IMR-90 (cell line): ENCODE measurements at regions not wholly inside any gene's neighbourhood (a gene's known extent, or its start where the extent isn't known, plus 50 kb on each side); places are given as distances from the start of the nearest gene placed in this dataset.

ENCODE experiments used
- ATAC-seq: fragments of 200-7000 bp; cut with Tn5 transposase; 2 replicates; pipeline ENCODE4 v1.9.1; 2020; ENCODE audit warnings: low read depth, mild to moderate bottlenecking, moderate library complexity
- BruUV-seq: library from RNA; stranded (reverse); fragments of 400-500 nt; replicated peaks from 2 replicates; lab custom pipeline; 2021; lab: Mats Ljungman, UMichigan
- CTCF ChIA-PET: fragments of 300-600 bp; formaldehyde crosslinking; extraction: SDS; loops from one replicate; lab custom pipeline; 2021; ENCODE audit warnings: antibody characterized with exemption; lab: Yijun Ruan, JAX
- POLR2A ChIA-PET: fragments of 300-600 bp; sonication (Branson Sonifier 250); formaldehyde crosslinking; loops from one replicate; lab custom pipeline; 2022; ENCODE audit warnings: antibody characterized with exemption; ENCODE audit not compliant: unreplicated experiment; lab: Charles Lee
- DNase-seq: peaks from one replicate; pipeline ENCODE4 v3.0.0; 2013
- H2AFZ ChIP-seq: replicated peaks from 2 replicates; pipeline ENCODE3; 2013; ENCODE audit warnings: low read length, mild to moderate bottlenecking; ENCODE audit not compliant: poor library complexity
- H2AK5ac ChIP-seq: 2 replicates; pipeline ENCODE4 v1.6.1; 2013; ENCODE audit warnings: low read depth, low read length, inconsistent platforms
- H2AK9ac ChIP-seq: replicated peaks from 2 replicates; pipeline ENCODE3; 2013; ENCODE audit warnings: mild to moderate bottlenecking, low read depth, low read length, moderate library complexity; ENCODE audit not compliant: poor library complexity
- H2BK120ac ChIP-seq: 2 replicates; pipeline ENCODE4 v1.6.1; 2013; ENCODE audit warnings: low read depth, low read length, inconsistent platforms
- H2BK15ac ChIP-seq: 3 replicates; pipeline ENCODE4 v1.6.1; 2013; ENCODE audit warnings: low read depth, low read length, inconsistent platforms
- H2BK20ac ChIP-seq: 2 replicates; pipeline ENCODE4 v1.6.1; 2013; ENCODE audit warnings: low read depth, mild to moderate bottlenecking, inconsistent platforms, low read length, moderate library complexity
- H2BK5ac ChIP-seq: 2 replicates; pipeline ENCODE4 v1.6.1; 2013; ENCODE audit warnings: mild to moderate bottlenecking, low read depth, low read length, inconsistent platforms; ENCODE audit not compliant: poor library complexity, severe bottlenecking
- H3K14ac ChIP-seq: replicated peaks from 2 replicates; pipeline ENCODE4 v1.6.1; 2013; ENCODE audit warnings: low read depth, low read length, inconsistent platforms
- H3K18ac ChIP-seq: 2 replicates; pipeline ENCODE4 v1.6.1; 2013; ENCODE audit warnings: low read depth, low read length, control low read depth
- H3K23ac ChIP-seq: 2 replicates; pipeline ENCODE4 v1.6.1; 2013; ENCODE audit warnings: low read depth, low read length, inconsistent platforms
- H3K27ac ChIP-seq: 2 replicates; pipeline ENCODE4 v1.5.1; 2013; ENCODE audit warnings: mild to moderate bottlenecking, control low read depth, low read length; ENCODE audit not compliant: insufficient read depth
- H3K27me3 ChIP-seq: 2 replicates; pipeline ENCODE4 v1.6.1; 2013; ENCODE audit warnings: low read length; ENCODE audit not compliant: control insufficient read depth, insufficient read depth
- H3K36me3 ChIP-seq: 2 replicates; pipeline ENCODE4 v1.6.1; 2013; ENCODE audit warnings: low read length, mixed read lengths; ENCODE audit not compliant: control insufficient read depth, insufficient read depth
- H3K4ac ChIP-seq: 2 replicates; pipeline ENCODE4 v1.6.1; 2013; ENCODE audit warnings: low read depth, low read length, inconsistent platforms
- H3K4me1 ChIP-seq: 2 replicates; pipeline ENCODE4 v1.6.1; 2013; ENCODE audit warnings: low read length, mixed read lengths; ENCODE audit not compliant: control insufficient read depth, insufficient read depth
- H3K4me2 ChIP-seq: 2 replicates; pipeline ENCODE4 v1.6.1; 2013; ENCODE audit warnings: low read depth, mild to moderate bottlenecking, control low read depth, low read length, moderate library complexity
- H3K4me3 ChIP-seq: 2 replicates; pipeline ENCODE4 v1.5.1; 2013; ENCODE audit warnings: low read depth, mild to moderate bottlenecking, control low read depth, low read length, moderate library complexity; ENCODE audit not compliant: insufficient read depth
- H3K56ac ChIP-seq: 2 replicates; pipeline ENCODE4 v1.6.1; 2013; ENCODE audit warnings: low read length, inconsistent platforms; ENCODE audit not compliant: insufficient read depth; ENCODE audit errors: extremely low read depth
- H3K79me1 ChIP-seq, 2 experiments: 2 replicates each; pipeline ENCODE4 v1.6.1; 2013; ENCODE audit warnings: low read length in 2 of 2, inconsistent platforms in 1 of 2, low read depth in 1 of 2
- H3K9ac ChIP-seq: 2 replicates; pipeline ENCODE4 v1.6.1; 2013; ENCODE audit warnings: low read depth, low read length, control low read depth
- H3K9me1 ChIP-seq: 2 replicates; pipeline ENCODE4 v1.6.1; 2013; ENCODE audit warnings: low read length, inconsistent platforms; ENCODE audit not compliant: insufficient read depth
- H3K9me3 ChIP-seq: 2 replicates; pipeline ENCODE4 v1.6.1; 2013; ENCODE audit warnings: low read length; ENCODE audit not compliant: control insufficient read depth, insufficient read depth
- H4K20me1 ChIP-seq: 2 replicates; pipeline ENCODE4 v1.6.1; 2013; ENCODE audit warnings: low read length, inconsistent platforms; ENCODE audit not compliant: insufficient read depth
- H4K5ac ChIP-seq: 2 replicates; pipeline ENCODE4 v1.6.1; 2013; ENCODE audit warnings: mild to moderate bottlenecking, low read depth, low read length, control low read depth
- H4K8ac ChIP-seq, 2 experiments: 2 replicates each; pipeline ENCODE4 v1.6.1; 2013; ENCODE audit warnings: low read depth in 2 of 2, low read length in 2 of 2, control low read depth in 1 of 2, inconsistent platforms in 1 of 2
- H4K91ac ChIP-seq: 2 replicates; pipeline ENCODE4 v1.6.1; 2013; ENCODE audit warnings: low read depth, low read length, inconsistent platforms; ENCODE audit not compliant: insufficient read depth
- BHLHE40 ChIP-seq: fragments of 150-350 bp; IDR thresholded peaks from 2 replicates; pipeline ENCODE4 v1.6.1; 2016; ENCODE audit warnings: mild to moderate bottlenecking, low read depth, low read length
- CEBPB ChIP-seq: IDR thresholded peaks from 2 replicates; pipeline ENCODE4 v1.6.1; 2012; ENCODE audit warnings: low read depth, low read length, improper control_type of control experiment
- MAFK ChIP-seq: IDR thresholded peaks from 2 replicates; pipeline ENCODE4 v1.6.1; 2012; ENCODE audit warnings: low read depth, low read length, improper control_type of control experiment
- SMC3 ChIP-seq: fragments of 150-350 bp; IDR thresholded peaks from 2 replicates; pipeline ENCODE4 v1.6.1; 2016; ENCODE audit warnings: low read depth, mild to moderate bottlenecking, antibody characterized with exemption, low read length, moderate library complexity
- WGBS, 2 experiments: methylation state at CpG; one replicate each; pipeline versions ENCODE4 v1.1.5 to v1.1.7; 2013; ENCODE audit warnings: missing lambda C conversion rate in 2 of 2; ENCODE audit not compliant: insufficient read length in 1 of 2; ENCODE audit errors: extremely low coverage in 2 of 2; 5-methylcytosine and 5-hydroxymethylcytosine counted together
- dilution Hi-C: fragments of 300-500 bp; cut with HindIII; formaldehyde crosslinking; loops from one replicate; pipeline ENCODE4 v1.14.3; 2018; ENCODE audit warnings: low sequenced_read_pairs; ENCODE audit not compliant: unreplicated experiment
- in situ Hi-C: fragments of 300-500 bp; cut with MboI; formaldehyde crosslinking; loops from 3 replicates; pipeline ENCODE4 v1.14.3; 2019; ENCODE audit warnings: low sequenced_read_pairs, inconsistent platforms, mixed read lengths
- intact Hi-C: fragments of 100-400 bp; cut with micrococcal nuclease; formaldehyde crosslinking; loops from 2 replicates; pipeline ENCODE4 v1.10.0; 2022

- H2AFZ ChIP-seq = no peak overlapping the region
- H2AK5ac ChIP-seq = no peak overlapping the region
- in situ Hi-C loops (no loop called here), intact Hi-C loops (no loop called here), dilution Hi-C loops (no loop called here)
- no CpG with 5 or more reads among the region's 1 CpG for WGBS, 2 experiments
- CTCF ChIA-PET = no interaction called here
- ATAC-seq (peak; percentile 82), DNase-seq (peak; percentile 88)
- H3K4me1 ChIP-seq = peaks cover 5% of the 10 kb centered on the region; the same call in 1 of the 2 replicates
- no peak overlapping the region; the same call in 1 of the 2 replicates for H4K5ac ChIP-seq
- peak overlapping the region; percentile 79 for H2BK5ac ChIP-seq
- peak overlapping the region in 1 of 2 experiments; percentile 54; a peak in 1 of 4 replicates for H4K8ac ChIP-seq
- no peak overlapping the region for H3K56ac ChIP-seq
- H3K14ac ChIP-seq = no peak overlapping the region
- POLR2A ChIA-PET = no interaction called here
- BruUV-seq = no TSS peak
- no peak overlapping the region for H2BK15ac ChIP-seq
- no peaks in the 10 kb centered on the region for H3K9me3 ChIP-seq
- H4K91ac ChIP-seq = no peak overlapping the region
- peak overlapping the region; percentile 42 for H2BK120ac ChIP-seq
- H3K23ac ChIP-seq = no peak overlapping the region
- peak overlapping the region; percentile 2; the same call in 1 of the 2 replicates for H2BK20ac ChIP-seq
- H3K36me3 ChIP-seq = no peaks in the 10 kb centered on the region
- TF ChIP-seq MAFK (peak; percentile 45; the same call in 1 of the 2 replicates), BHLHE40 (no peak; the same call in 1 of the 2 replicates), CEBPB (no peak), SMC3 (no peak)
- H3K27ac ChIP-seq = no peak overlapping the region
- no peak overlapping the region for H2AK9ac ChIP-seq
- H3K27me3 ChIP-seq = no peaks in the 10 kb centered on the region
- H3K9me1 ChIP-seq = no peaks in the 10 kb centered on the region
- H3K4ac ChIP-seq = no peak overlapping the region; the same call in 1 of the 2 replicates
- H4K20me1 ChIP-seq = no peaks in the 10 kb centered on the region
- peak overlapping the region; percentile 88; the same call in 1 of the 2 replicates for H3K18ac ChIP-seq
- no peaks in the 10 kb centered on the region for H3K79me1 ChIP-seq
- no peak overlapping the region for H3K9ac ChIP-seq
- peak overlapping the region; percentile 44; the same call in 1 of the 2 replicates for H3K4me2 ChIP-seq
- H3K4me3 ChIP-seq = no peak overlapping the region
These were observed 901.4 kb downstream of the MCTP2 start for GRCh38 chr15:95132774-95133173.
